ENCODE measurements at regions not wholly inside any gene's neighbourhood (a gene's known extent, or its start where the extent isn't known, plus 50 kb on each side); places are given as distances from the start of the nearest gene placed in this dataset.

- Histone ChIP-seq H2AK9ac (replicated peaks; ENCODE audit: low read depth, low read length, poor library complexity) (no peak overlapping the region), H4K20me1 (ENCODE audit: insufficient read depth, low read length) (no peaks in the 10 kb centered on the region), H3K18ac (ENCODE audit: low read depth, low read length) (no peak overlapping the region), H4K8ac (ENCODE audit: low read depth in 2 of 2, low read length in 2 of 2) (no peak overlapping the region), H3K27me3 (ENCODE audit: control insufficient read depth, insufficient read depth, low read length) (peaks cover 2% of the 10 kb centered on the region; the same call in 1 of the 2 replicates), H2BK20ac (ENCODE audit: low read depth, low read length) (no peak overlapping the region), H3K14ac (replicated peaks; ENCODE audit: low read depth, low read length) (no peak overlapping the region), H3K4me1 (ENCODE audit: control insufficient read depth, insufficient read depth, low read length) (no peaks in the 10 kb centered on the region), H3K56ac (ENCODE audit: extremely low read depth, insufficient read depth, low read length) (no peak overlapping the region), H3K4ac (ENCODE audit: low read depth, low read length) (no peak overlapping the region), H3K36me3 (ENCODE audit: control insufficient read depth, insufficient read depth, low read length) (no peaks in the 10 kb centered on the region), H2BK15ac (ENCODE audit: low read depth, low read length) (no peak overlapping the region), H3K9me3 (ENCODE audit: control insufficient read depth, insufficient read depth, low read length) (no peaks in the 10 kb centered on the region), H2BK120ac (ENCODE audit: low read depth, low read length) (no peak overlapping the region), H3K4me3 (ENCODE audit: insufficient read depth, low read depth, low read length) (no peak overlapping the region), H4K91ac (ENCODE audit: insufficient read depth, low read depth, low read length) (no peak overlapping the region), H3K27ac (ENCODE audit: insufficient read depth, low read length) (no peak overlapping the region), H3K9me1 (ENCODE audit: insufficient read depth, low read length) (no peaks in the 10 kb centered on the region), H3K23ac (ENCODE audit: low read depth, low read length) (no peak overlapping the region), H3K79me1 (ENCODE audit: low read depth in 1 of 2, low read length in 2 of 2) (no peaks in the 10 kb centered on the region), H3K9ac (ENCODE audit: low read depth, low read length) (no peak overlapping the region), H2BK5ac (ENCODE audit: low read depth, low read length, poor library complexity, severe bottlenecking) (no peak overlapping the region), H2AK5ac (ENCODE audit: low read depth, low read length) (no peak overlapping the region), H3K4me2 (ENCODE audit: low read depth, low read length) (no peak overlapping the region), H2AFZ (replicated peaks; ENCODE audit: low read length, poor library complexity) (no peak overlapping the region), H4K5ac (ENCODE audit: low read depth, low read length) (no peak overlapping the region)
- ATAC-seq (ENCODE audit: low read depth): no peak
- no peak for TF ChIP-seq CHD1 (IDR thresholded peaks at IDR 0.05; ENCODE audit: low read depth, low read length)
- TF ChIP-seq CTCF (conservative IDR thresholded peaks at IDR 0.05; ENCODE audit: low read depth, low read length): no peak
- no peak for TF ChIP-seq MAZ (IDR thresholded peaks at IDR 0.05; ENCODE audit: borderline replicate concordance, low read depth, low read length)
- no peak for TF ChIP-seq FOS (IDR thresholded peaks at IDR 0.05; ENCODE audit: low read depth, low read length)
- TF ChIP-seq ELK1 (IDR thresholded peaks at IDR 0.05; ENCODE audit: borderline replicate concordance, low read depth, low read length): no peak
- TF ChIP-seq USF2 (IDR thresholded peaks at IDR 0.05; ENCODE audit: low read depth, low read length): no peak
- TF ChIP-seq RAD21 (IDR thresholded peaks at IDR 0.05; ENCODE audit: low read length): no peak
- TF ChIP-seq MAFK (IDR thresholded peaks at IDR 0.05; ENCODE audit: low read depth, low read length): no peak
- no peak for TF ChIP-seq NFE2L2 (IDR thresholded peaks at IDR 0.05; ENCODE audit: low read depth, low read length)
- TF ChIP-seq RFX5 (IDR thresholded peaks at IDR 0.05; ENCODE audit: low read depth, low read length): no peak
- TF ChIP-seq BHLHE40 (IDR thresholded peaks at IDR 0.05; ENCODE audit: low read depth, low read length): no peak
- TF ChIP-seq POLR2A (IDR thresholded peaks at IDR 0.05; ENCODE audit: low read depth, low read length): no peak
- TF ChIP-seq RCOR1 (IDR thresholded peaks at IDR 0.05; ENCODE audit: insufficient replicate concordance, low read length): no peak
- no peak for TF ChIP-seq CEBPB (IDR thresholded peaks at IDR 0.05; ENCODE audit: low read depth, low read length)
- no peak for TF ChIP-seq SMC3 (IDR thresholded peaks at IDR 0.05; ENCODE audit: low read depth, low read length)
- dilution Hi-C loops (cut with HindIII; ENCODE audit: low sequenced_read_pairs, unreplicated experiment): no loop called here
- no peak for DNase-seq
- POLR2A ChIA-PET (ENCODE audit: unreplicated experiment): no interaction called here
- CTCF ChIA-PET: no interaction called here
- WGBS, 2 experiments (ENCODE audit: extremely low coverage in 2 of 2, insufficient read length in 1 of 2): 81% methylated on average over 13 of the region's 16 CpGs; no CpG with 5 or more reads in 1 of the 2 experiments
- BruUV-seq (replicated peaks): no TSS peak
- in situ Hi-C loops (cut with MboI; ENCODE audit: low sequenced_read_pairs): no loop called here
- intact Hi-C loops (cut with micrococcal nuclease): no loop called here
These were observed 173.4 kb upstream of the PFKP start for GRCh38 chr10:2893991-2894390.
